ENCODE measurements at regions not wholly inside any gene's neighbourhood (a gene's known extent, or its start where the extent isn't known, plus 50 kb on each side); places are given as distances from the start of the nearest gene placed in this dataset.
"Not testable (repeated sequence)": the region's sequence is repeated elsewhere in the genome, so short reads cannot be mapped to it uniquely, and the experiment has no call there.

GRCh38 chr7:106375499-106375898 is 90.7 kb upstream of the NAMPT start:
- DNase-seq = no peak

GRCh38 chr7:106374437-106374836 is 89.7 kb upstream of the NAMPT start:
- DNase-seq = no peak

DNA sequence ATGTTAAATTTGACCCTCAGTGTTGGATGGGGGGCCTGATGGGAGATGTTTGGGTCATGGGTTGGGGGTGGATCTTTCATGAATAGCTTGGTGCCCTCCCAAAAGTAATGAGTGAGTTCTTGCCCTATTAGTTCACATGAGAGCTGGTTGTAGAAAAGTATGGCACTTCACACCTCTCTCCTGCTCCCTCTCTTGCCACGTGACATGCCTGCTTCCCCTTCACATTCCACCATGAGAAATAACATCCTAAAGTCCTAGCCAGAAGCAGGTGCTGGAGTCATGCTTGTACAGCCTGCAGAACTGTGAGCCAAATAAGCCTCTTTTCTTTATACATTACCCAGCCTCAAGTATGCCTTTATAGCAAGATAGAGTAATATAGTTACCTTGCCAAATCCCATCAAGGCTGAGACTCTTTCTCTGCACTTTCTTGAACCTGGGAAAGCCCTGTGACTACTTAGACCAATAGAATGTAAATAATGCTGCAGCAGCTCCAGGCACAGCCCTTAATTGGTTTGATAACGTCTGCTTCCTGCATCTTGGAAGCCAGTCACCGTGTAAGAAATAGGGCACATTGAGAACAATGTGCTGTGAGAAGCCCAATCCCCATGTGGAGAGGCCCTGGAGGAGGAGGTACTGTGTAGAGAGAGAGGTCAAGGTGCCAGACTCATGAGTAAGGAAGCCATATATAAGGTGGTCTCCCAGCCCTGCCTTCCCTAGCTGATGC is 88.0 kb upstream of the NAMPT start:
- DNase-seq = no peak

GRCh38 chr7:106372126-106372525 is 87.3 kb upstream of the NAMPT start:
- DNase-seq = no peak

GRCh38 chr7:106371629-106372028 is 86.8 kb upstream of the NAMPT start:
- DNase-seq = no peak

- no peak for DNase-seq
Measured at GRCh38 chr7:106370542-106370941, 85.8 kb upstream of the NAMPT start.

GRCh38 chr7:106369816-106370215 is 85.0 kb upstream of the NAMPT start:
- no peak for DNase-seq

GRCh38 chr7:106369352-106369751 is 84.6 kb upstream of the NAMPT start:
- DNase-seq = no peak

GRCh38 chr7:106367664-106368063 is 82.9 kb upstream of the NAMPT start:
- no peak for DNase-seq

DNA sequence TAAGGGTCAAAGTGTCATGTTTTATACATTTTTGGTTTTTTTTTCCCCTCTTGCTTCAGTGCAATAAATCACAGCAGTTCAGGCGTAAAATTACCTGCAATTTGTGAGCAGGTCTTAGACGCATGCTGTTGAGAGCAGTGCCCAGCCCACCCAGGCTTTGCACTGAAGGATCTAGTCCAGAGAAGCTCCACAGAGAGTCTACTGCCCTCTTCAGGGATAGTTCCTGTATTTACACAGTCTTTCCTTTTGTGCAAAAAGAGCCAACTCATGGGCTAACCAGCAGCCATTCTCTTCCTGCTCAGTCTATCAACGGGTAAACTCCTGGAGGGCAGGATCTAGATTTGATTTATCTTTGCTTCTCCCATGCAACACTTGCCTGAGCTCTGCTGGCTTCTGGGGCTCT is 82.2 kb upstream of the NAMPT start:
- DNase-seq = no peak

DNA sequence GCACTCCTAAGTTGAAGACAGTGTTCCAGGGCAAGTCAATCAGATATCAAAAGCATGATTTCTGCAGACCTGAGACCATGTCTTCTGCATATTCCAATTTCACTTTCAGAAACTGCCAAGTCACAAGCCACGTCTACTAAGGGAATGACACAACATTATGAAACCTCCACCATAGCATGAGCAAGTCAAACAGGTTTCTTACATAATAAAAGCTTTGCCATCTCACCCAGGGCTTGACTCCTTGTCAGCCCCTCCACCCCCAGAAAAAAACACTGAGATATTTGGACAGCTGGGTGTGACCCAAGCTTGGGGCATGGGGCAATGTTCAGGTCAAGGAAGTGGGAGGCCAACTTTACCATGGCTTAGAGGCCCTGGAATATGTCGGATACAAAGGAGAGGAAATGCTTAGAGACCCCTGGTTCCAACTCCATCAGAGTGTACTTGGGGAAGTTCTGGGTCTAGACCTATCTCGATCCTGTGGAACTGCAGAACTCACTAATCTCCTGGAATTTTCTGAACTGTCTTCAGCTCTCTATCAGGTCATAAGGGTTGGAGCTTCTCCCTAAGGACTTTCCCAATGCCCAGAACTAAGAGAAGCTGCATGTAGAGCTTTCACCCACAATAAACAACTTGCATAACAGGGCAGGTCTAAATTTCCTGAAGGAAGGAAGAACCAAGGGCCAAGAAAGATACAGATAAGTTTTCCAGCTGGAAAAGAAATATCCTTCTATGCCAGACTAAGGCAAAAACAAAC is 80.6 kb upstream of the NAMPT start:
- no peak for DNase-seq

GRCh38 chr7:106362507-106362906 is 77.7 kb upstream of the NAMPT start:
- not testable (repeated sequence) for DNase-seq

DNA sequence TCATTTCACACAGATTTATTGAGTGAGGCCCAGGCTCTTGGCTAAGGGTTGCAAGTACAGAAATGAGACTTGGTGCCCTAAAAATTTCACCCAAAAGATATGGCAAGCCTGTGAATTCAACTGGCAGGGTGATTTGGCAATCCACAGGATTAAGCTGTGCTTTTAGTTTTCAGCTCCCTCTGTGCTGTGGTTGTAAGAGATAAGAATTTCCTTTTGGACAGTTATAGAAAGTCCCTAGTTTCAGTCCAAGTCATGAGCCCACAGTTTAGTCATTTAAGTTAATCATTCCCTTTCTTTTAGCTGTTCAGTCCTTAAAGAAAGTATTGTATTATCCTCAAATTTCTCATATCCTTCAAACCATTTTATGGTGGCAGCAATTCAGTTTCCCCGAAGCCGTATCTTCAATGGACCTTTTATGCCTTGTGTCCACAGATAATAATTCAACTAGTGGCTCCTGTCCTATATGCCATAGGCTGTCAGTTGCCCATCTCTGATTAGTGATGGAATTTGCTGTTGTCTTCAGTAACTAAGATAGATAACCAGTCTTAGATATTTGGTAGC is 73.4 kb upstream of the NAMPT start:
- no peak for DNase-seq

DNA sequence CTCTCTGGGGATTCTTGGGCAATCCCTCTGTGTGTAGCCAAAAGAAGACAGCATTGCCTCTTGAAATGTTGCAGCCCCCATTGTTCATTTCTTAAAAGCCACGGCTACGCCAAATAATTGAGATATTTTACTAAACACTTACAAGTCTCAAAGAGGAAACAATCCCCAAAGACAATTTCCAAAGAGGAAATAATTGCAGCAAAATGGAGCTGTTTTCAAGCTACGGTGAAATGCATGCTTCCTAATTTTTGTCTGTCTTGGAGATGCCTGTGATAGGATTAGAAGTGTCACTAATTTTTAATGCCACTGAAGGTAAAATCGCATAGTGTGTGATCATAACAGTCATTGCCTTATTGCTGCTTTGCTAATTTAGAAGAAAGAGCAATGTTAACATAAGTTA is 72.9 kb upstream of the NAMPT start:
- DNase-seq = no peak

GRCh38 chr7:106354822-106355221 is 70.0 kb upstream of the NAMPT start:
- DNase-seq = no peak

DNA sequence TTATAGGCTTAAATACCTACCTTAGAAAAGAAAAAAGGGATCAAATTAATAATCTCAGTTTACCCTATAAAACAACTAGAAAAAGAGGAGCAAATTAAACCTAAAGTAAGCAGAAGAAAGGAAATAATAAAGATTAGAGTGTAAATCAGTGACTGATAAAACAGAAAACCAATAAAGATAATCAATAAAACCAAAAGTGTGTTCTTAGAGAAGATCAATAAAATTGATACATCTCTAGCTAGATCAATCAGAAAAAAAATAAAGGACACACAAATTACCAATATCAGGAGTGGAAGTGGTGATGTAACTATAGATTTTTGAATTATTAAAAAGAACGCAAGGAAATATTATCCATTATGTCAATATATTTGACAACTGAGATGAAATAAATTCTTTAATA is 69.2 kb upstream of the NAMPT start:
- no peak for DNase-seq

DNA sequence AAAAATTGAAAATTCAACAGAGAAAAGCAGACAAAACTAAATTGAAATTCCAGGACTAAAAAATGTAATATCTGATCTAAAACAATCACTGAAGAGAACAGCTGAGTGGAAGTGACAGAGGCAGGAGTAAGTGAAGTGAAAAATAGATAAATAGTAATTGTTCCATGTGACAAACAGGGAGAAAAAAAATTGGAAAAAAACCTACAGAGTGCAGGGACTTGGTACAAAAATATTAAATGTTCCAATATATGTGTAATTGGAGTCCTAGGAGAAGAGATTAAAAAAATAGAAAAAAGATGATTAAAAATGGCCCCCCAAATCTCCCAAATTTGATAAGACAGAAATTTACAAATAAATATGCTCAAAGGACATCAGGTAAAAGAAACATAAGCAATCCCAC is 63.4 kb upstream of the NAMPT start:
- DNase-seq = no peak

- DNase-seq = no peak
Measured at GRCh38 chr7:106347229-106347833, 62.5 kb upstream of the NAMPT start.

DNA sequence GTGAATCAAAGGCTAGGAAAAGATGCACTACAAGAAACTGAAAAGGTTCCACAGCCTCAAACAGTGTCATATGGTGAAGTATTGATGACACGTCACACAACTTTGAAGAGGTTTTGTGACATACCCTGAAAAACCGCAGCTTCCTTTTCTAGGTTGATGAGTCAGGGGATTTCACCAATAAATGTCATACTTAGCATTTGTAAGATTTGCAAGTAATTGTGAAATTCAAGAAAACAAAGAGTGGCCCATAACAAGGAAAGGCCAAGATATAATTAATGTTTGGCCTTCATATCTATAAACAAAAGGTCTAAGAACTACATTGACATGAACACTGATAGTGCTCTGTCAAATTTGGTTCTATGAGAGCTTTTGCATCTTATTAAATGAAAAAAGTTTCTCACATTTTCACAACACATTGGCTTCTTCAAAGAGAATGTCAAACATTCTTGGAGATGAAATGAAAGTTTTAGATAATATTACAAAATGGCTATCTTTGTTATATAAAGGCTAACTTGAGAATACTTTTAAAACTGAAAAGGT is 62.0 kb upstream of the NAMPT start:
- no peak for DNase-seq

- DNase-seq = no peak
Measured at GRCh38 chr7:106346167-106346677, 61.4 kb upstream of the NAMPT start.

DNA sequence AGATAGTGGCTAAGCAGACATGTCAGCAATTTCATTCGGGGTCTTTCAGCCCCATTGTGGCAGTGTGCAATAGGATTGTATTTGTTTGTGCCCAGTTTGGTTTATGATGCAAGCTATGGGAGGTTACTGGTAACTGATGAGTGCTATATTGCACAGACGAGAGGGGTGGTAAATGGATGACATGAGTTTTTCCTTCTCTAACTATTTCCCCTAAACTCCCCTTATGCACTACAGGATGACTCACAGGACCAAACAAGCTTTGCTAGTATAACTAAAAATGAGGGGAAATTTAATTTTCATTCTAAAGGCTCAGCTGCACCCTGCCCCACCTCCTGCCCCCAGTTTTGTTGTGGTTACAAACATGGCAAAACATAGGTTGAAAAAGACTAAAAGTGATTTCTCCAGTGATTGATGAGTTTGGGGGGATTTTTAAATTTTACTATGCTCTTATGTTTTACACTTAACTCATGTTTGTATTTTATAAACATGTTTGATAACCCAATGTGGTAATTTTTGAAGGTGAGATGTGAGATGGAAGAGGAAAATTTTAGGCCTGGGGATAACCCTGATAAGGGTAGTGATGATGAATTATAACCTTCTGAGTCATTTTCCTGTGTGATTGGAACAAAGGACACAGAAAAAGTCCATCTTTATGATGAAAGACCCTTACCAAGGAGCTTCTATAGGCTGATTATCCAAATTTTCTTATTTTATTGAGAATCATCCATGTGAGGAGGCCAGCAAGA is 60.8 kb upstream of the NAMPT start:
- no peak for DNase-seq

DNA sequence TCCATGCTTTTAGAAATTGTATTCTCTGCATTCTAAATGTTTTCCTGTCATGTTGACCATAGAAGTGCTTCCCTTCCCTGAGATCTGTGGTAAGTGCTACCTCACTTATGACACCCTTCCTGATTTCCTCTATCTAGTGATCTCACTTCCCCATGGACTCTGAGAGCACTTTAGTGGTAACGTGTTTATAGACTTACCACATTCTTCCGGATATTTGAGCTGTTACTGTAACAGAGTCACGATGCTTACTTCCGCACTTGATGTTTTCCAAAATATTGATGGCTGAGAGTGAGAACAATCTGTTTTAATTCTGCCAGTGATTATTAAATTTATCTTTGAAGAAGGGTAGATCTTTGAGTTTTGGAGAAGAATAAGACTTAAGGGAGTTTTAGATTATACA is 60.1 kb upstream of the NAMPT start:
- no peak for DNase-seq

All from hindlimb muscle (tissue), 1 donor.